GM12865 (cell line): ENCODE measurements at regions not wholly inside any gene's neighbourhood (a gene's known extent, or its start where the extent isn't known, plus 50 kb on each side); places are given as distances from the start of the nearest gene placed in this dataset.

Experiments used
- DNase-seq: peaks from one replicate; pipeline ENCODE4 v3.0.0; 2010; ENCODE audit warnings: low read depth
- H3K4me3 ChIP-seq: 2 replicates; pipeline ENCODE4 v1.5.1; 2011; ENCODE audit warnings: mild to moderate bottlenecking, low read depth, low read length, control low read depth
- CTCF ChIP-seq: IDR thresholded peaks from 2 replicates; pipeline ENCODE4 v1.5.1; 2011; ENCODE audit warnings: low read length, control low read depth, low read depth, inconsistent platforms; ENCODE audit not compliant: insufficient read depth; ENCODE audit errors: missing control alignments

GRCh38 chr11:130728185-130729180 lies 187.8 kb downstream of the SNX19 start:
- peak; percentile 27 for DNase-seq
- H3K4me3 ChIP-seq, result no peak overlapping the region
- TF ChIP-seq CTCF, result no peak

- no peak for TF ChIP-seq CTCF
- no peak for DNase-seq
- H3K4me3 ChIP-seq, result no peak overlapping the region
Observed at GRCh38 chr11:130729193-130729592, 187.1 kb downstream of the SNX19 start.

GRCh38 chr11:130729678-130730300 lies 186.5 kb downstream of the SNX19 start:
- no peak for DNase-seq
- no peak overlapping the region for H3K4me3 ChIP-seq
- TF ChIP-seq CTCF, result no peak

- no peak for DNase-seq
- H3K4me3 ChIP-seq, result no peak overlapping the region
- no peak for TF ChIP-seq CTCF
Observed at GRCh38 chr11:130731401-130731800, 184.9 kb downstream of the SNX19 start.

GRCh38 chr11:130732476-130732875 lies 183.8 kb downstream of the SNX19 start:
- no peak overlapping the region for H3K4me3 ChIP-seq
- DNase-seq, result no peak
- TF ChIP-seq CTCF, result no peak

- DNase-seq, result peak; percentile 5
- H3K4me3 ChIP-seq, result no peak overlapping the region
- TF ChIP-seq CTCF, result no peak
Observed at GRCh38 chr11:130737041-130737830, 179.0 kb downstream of the SNX19 start.
